OCI-LY7 (cell line): ENCODE measurements at regions not wholly inside any gene's neighbourhood (a gene's known extent, or its start where the extent isn't known, plus 50 kb on each side); places are given as distances from the start of the nearest gene placed in this dataset.

Source experiments
- CTCF ChIP-seq: fragments of 200-600 bp; sonication (generic); conservative IDR thresholded peaks from 2 replicates; pipeline ENCODE4 v1.5.1; 2014; ENCODE audit warnings: mild to moderate bottlenecking, antibody characterized with exemption, low read length, moderate library complexity, mixed read lengths
- EZH2phosphoT487 ChIP-seq: fragments of 200-600 bp; sonication (generic); IDR thresholded peaks from 2 replicates; pipeline ENCODE4 v1.6.1; 2018; ENCODE audit warnings: low read depth, borderline replicate concordance, mild to moderate bottlenecking, mixed run types, antibody characterized with exemption, low read length, moderate library complexity, mixed read lengths

DNA sequence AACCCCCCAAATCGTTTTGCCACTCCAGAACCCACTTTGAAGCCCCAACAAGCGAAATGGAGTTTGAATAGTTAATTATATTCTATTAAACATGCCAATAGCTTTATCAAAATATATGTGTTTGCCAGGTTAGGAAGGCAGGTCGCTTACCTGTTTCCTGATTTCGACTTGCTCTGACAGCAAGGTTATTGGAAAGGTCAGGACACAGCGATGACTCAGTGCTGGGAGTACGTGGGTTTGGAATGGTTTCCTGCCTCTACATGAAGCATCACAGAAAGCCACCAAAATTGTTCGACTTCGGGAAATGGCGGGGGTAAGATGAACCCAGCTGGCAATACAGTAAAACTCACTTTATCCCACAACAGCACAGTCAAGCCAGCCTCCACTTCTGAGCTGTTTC lies 135.6 kb upstream of the ABI3BP start:
- TF ChIP-seq CTCF (no peak), EZH2phosphoT487 (no peak)
